Ovary (tissue), 7 donors: ENCODE measurements at regions not wholly inside any gene's neighbourhood (a gene's known extent, or its start where the extent isn't known, plus 50 kb on each side); places are given as distances from the start of the nearest gene placed in this dataset.

ENCODE experiments used
- DNase-seq, 5 donors: peaks; one replicate each; pipeline ENCODE4 v3.0.0-alpha.2; 2019 to 2020
- H3K27ac ChIP-seq, 2 donors: fragments of 200-600 bp; one replicate each; pipeline versions ENCODE4 v1.5.1 to v1.8.0; 2019 to 2022
- H3K27me3 ChIP-seq: fragments of 200-600 bp; one replicate; pipeline ENCODE4 v1.8.0; 2022
- H3K36me3 ChIP-seq: fragments of 200-600 bp; sonication (generic); one replicate; pipeline ENCODE4 v1.5.1; 2019
- H3K4me1 ChIP-seq: one replicate; pipeline ENCODE4 v1.8.1; 2013; ENCODE audit warnings: mild to moderate bottlenecking, moderate library complexity; ENCODE audit not compliant: insufficient read depth
- H3K4me3 ChIP-seq: fragments of 200-600 bp; sonication (generic); one replicate; pipeline ENCODE4 v1.5.1; 2017
- H3K9me3 ChIP-seq, 2 donors: fragments of 200-600 bp in 1 of 2; sonication (generic) in 1 of 2; one replicate each; pipeline versions ENCODE4 v1.5.1 to v1.8.1; 2013 to 2019; ENCODE audit warnings: mild to moderate bottlenecking in 1 of 2, moderate library complexity in 1 of 2
- EP300 ChIP-seq: sonication (generic); formaldehyde crosslinking; IDR thresholded peaks from one replicate; pipeline ENCODE4 v1.6.1; 2017; ENCODE audit warnings: antibody characterized with exemption
- POLR2A ChIP-seq: fragments of 450-650 bp; IDR thresholded peaks from one replicate; pipeline ENCODE4 v1.6.1; 2017; ENCODE audit warnings: antibody characterized with exemption, mild to moderate bottlenecking, moderate library complexity
- WGBS, 3 donors: extraction: QIAGEN DNeasy Blood & Tissue Kit in 1 of 3; methylation state at CpG; one replicate each; pipeline versions ENCODE4 v1.1.5 to v1.1.7; 2013 to 2017; 5-methylcytosine and 5-hydroxymethylcytosine counted together
- intact Hi-C, 4 donors: fragments of 100-400 bp; cut with DNase I; formaldehyde crosslinking; loops; one replicate each; pipeline versions ENCODE4 v1.11.0 to v1.15.1; 2022 to 2023
- TF ChIP-seq, protein P1 (sequence below), 3 donors: fragments of 450-650 bp in 2 of 3; fragments of 200-600 bp in 1 of 3; IDR thresholded peaks; one replicate each; pipeline versions ENCODE4 v1.5.1 to v1.8.0; 2016 to 2022; ENCODE audit warnings: antibody characterized with exemption in 3 of 3, mild to moderate bottlenecking in 1 of 3
- donor health status: DM: no; HTN: no; CAD: no; lungs with moderate emphysema.
- donor health status: DM: no; HTN: no; CAD: no.
- donor health status: Bipolar disorder and iron deficiency.
- donor health status: DM: no; HTN: no; CAD: no.
- donor health status: DM: yes; HTN: yes; CAD: no.

DNA sequence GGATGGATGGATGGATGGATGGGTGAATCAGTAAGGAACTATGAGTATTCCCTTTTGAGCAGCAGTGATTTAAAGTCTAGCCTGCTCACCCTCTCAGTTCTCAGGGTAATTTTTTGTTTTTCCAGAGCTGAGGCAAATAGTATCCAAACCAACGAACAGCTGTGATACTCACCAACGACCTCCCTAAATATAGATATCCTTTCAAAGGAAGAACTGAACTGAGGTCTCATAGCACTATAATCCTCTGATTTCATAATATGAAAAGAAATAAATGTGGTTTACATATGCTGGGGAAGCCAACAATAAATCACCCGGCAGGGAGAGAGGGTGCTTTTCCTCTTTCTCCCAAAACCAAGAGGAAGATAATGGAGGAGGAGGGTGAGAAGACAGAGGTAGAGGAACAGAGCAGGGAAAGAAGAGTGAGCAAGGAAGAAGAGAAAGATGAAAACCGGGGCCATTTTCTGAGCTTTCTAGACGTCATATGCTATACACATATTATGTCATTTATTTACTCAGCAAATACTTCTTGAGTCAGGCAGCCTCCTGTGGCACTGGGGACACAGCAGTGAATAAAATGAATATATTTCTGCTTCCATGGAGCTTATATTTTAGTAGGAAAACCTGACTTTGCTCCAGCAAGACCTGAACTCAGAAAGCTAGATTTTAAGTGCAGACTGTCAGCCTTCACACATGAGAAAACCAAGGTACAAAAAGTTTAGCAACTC lies 710.7 kb upstream of the TBX3 start:
- no peak for TF ChIP-seq EP300
- TF ChIP-seq, protein P1, sequence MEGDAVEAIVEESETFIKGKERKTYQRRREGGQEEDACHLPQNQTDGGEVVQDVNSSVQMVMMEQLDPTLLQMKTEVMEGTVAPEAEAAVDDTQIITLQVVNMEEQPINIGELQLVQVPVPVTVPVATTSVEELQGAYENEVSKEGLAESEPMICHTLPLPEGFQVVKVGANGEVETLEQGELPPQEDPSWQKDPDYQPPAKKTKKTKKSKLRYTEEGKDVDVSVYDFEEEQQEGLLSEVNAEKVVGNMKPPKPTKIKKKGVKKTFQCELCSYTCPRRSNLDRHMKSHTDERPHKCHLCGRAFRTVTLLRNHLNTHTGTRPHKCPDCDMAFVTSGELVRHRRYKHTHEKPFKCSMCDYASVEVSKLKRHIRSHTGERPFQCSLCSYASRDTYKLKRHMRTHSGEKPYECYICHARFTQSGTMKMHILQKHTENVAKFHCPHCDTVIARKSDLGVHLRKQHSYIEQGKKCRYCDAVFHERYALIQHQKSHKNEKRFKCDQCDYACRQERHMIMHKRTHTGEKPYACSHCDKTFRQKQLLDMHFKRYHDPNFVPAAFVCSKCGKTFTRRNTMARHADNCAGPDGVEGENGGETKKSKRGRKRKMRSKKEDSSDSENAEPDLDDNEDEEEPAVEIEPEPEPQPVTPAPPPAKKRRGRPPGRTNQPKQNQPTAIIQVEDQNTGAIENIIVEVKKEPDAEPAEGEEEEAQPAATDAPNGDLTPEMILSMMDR (IDR thresholded peaks at IDR 0.05): no peak
- TF ChIP-seq POLR2A: no peak
- Histone ChIP-seq H3K36me3 (no peaks in the 10 kb centered on the region), H3K27ac (no peak overlapping the region), H3K4me1 (no peaks in the 10 kb centered on the region), H3K27me3 (no peaks in the 10 kb centered on the region), H3K9me3 (no peaks in the 10 kb centered on the region), H3K4me3 (no peak overlapping the region)
- no peak for DNase-seq
- intact Hi-C loops: no loop called here
- 18 to 26% (median 22%) methylated on average over 5 of the region's 5 CpGs for WGBS, 3 donors

DNA sequence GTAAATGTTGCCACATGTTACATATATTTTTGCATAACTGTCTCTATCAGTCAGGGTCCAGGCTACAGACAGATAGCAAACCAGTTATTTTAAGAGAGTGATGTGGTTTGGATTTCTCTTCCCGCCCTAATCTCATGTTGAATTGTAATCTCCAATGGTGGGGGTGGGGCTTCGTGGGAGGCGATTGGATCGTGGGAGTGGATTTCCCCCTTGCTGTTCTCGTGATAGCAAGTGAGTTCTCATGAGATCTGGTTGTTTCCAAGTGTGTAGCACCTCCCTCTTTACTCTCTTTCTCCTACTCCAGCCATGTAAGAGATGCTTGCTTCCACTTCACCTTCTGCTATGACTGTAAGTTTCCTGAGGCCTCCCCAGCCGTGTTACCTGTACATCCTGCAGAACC lies 704.2 kb upstream of the TBX3 start:
- Histone ChIP-seq H3K36me3 (no peaks in the 10 kb centered on the region), H3K27me3 (no peaks in the 10 kb centered on the region), H3K4me3 (no peak overlapping the region), H3K4me1 (no peaks in the 10 kb centered on the region), H3K27ac (no peak overlapping the region), H3K9me3 (no peaks in the 10 kb centered on the region)
- WGBS, 3 donors: 32 to 50% (median 46%) methylated on average over 6 of the region's 6 CpGs
- TF ChIP-seq, protein P1 (IDR thresholded peaks at IDR 0.05): no peak
- TF ChIP-seq POLR2A (no peak), EP300 (no peak)
- DNase-seq: no peak
- intact Hi-C loops: no loop called here

DNA sequence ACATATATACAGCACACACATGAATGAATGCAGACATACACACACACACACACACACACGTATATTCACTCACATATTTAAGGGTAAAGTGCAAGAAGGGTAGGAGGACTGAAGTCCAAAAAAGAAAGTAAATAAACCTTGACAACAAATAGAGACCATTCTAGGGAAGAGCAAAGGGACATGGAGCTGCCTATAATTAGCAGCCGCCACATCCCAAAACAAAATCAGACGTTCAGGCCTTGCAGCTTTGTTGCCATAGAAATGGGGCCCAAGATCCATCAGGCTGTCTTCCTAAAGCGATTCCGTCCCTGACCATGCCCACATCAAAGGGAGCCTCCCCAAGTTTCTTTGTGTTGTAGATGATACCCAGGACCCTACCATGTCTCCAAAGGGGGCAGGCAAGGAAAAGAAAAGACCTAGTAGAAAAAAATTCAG lies 703.5 kb upstream of the TBX3 start:
- H3K9me3 ChIP-seq: no peaks in the 10 kb centered on the region
- intact Hi-C loops: no loop called here
- H3K27me3 ChIP-seq: no peaks in the 10 kb centered on the region
- H3K4me3 ChIP-seq: no peak overlapping the region
- WGBS, 3 donors: 39 to 73% (median 47%) methylated on average over 5 of the region's 5 CpGs
- H3K36me3 ChIP-seq: no peaks in the 10 kb centered on the region
- no peaks in the 10 kb centered on the region for H3K4me1 ChIP-seq
- no peak for DNase-seq
- no peak overlapping the region for H3K27ac ChIP-seq
- TF ChIP-seq POLR2A (no peak), EP300 (no peak)
- TF ChIP-seq, protein P1 (IDR thresholded peaks at IDR 0.05): no peak

DNA sequence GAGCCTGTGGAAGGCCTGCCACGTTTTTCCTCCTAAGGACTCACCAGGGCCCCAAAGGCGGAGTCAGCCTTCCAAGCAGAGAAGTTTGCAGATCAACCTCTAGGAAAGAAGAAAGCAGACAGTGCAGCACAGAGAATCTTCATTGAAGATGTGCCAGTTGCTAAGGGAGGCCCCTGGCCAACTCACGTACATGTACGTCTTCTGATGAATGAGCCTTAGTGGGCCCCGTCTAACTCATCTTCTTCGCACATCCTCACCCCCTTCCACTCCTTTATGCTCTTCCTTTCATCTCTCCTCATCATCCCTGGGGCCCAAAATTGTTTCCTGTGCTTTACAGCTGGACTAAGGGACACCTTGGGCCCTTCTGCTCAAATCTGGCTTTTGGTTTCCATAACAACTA lies 703.0 kb upstream of the TBX3 start:
- DNase-seq: no peak
- intact Hi-C loops: no loop called here
- H3K27ac ChIP-seq: no peak overlapping the region
- no peaks in the 10 kb centered on the region for H3K4me1 ChIP-seq
- no peaks in the 10 kb centered on the region for H3K27me3 ChIP-seq
- H3K36me3 ChIP-seq: no peaks in the 10 kb centered on the region
- WGBS, 3 donors: 82 to 88% (median 85%) methylated on average over 6 of the region's 6 CpGs
- TF ChIP-seq, protein P1 (IDR thresholded peaks at IDR 0.05): no peak
- TF ChIP-seq POLR2A (no peak), EP300 (no peak)
- no peak overlapping the region for H3K4me3 ChIP-seq
- no peaks in the 10 kb centered on the region for H3K9me3 ChIP-seq
